ENCODE measurements at regions not wholly inside any gene's neighbourhood (a gene's known extent, or its start where the extent isn't known, plus 50 kb on each side); places are given as distances from the start of the nearest gene placed in this dataset.

DNA sequence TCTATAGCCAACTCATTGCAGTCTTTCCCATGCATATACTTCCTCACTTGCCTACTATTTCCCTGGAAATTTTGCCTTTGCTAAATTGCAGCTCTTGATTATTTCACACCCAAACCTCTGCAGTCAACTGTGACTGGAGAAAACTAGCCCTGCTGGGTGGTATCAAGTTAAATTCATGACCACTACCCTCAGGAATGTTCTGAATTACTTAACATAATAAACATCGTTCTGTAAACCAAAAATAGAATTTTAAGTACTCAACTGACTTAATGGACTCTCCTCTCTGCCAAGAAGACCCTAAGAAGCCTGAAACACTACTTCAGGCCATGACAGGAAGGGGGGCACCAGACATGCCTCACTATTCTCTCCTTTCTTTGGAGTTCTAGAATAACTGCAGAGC, 1278.0 kb upstream of the GBE1 start:
- Histone ChIP-seq H3K27me3 (ENCODE audit: control insufficient read depth in 2 of 2, insufficient read depth in 2 of 2, low read length in 2 of 2) (no peaks in the 10 kb centered on the region), H4K20me1 (replicated peaks; ENCODE audit: control insufficient read depth, insufficient read depth, low read length) (no peaks in the 10 kb centered on the region), H3K27ac (ENCODE audit: extremely low read depth, low read depth, low read length) (no peak overlapping the region), H3K4me3 (no peak overlapping the region), H3K4me2 (ENCODE audit: insufficient read depth, low read length) (no peak overlapping the region), H3K9ac (ENCODE audit: insufficient read depth in 1 of 2, low read depth in 2 of 2, low read length in 2 of 2) (no peak overlapping the region), H3K9me1 (ENCODE audit: control insufficient read depth, insufficient read depth, low read length) (no peaks in the 10 kb centered on the region), H3K4me1 (replicated peaks in 1 of 2; ENCODE audit: control insufficient read depth in 2 of 2, insufficient read depth in 2 of 2, low read length in 2 of 2) (no peaks in the 10 kb centered on the region), H3K9me3 (replicated peaks; ENCODE audit: control insufficient read depth, insufficient read depth, low read depth, low read length) (no peaks in the 10 kb centered on the region), H3K36me3 (ENCODE audit: control insufficient read depth, insufficient read depth, low read length) (no peaks in the 10 kb centered on the region), H3K79me2 (ENCODE audit: control insufficient read depth, insufficient read depth, low read length) (no peaks in the 10 kb centered on the region), H2AFZ (ENCODE audit: low read depth, low read length) (no peak overlapping the region)
- no peak for DNase-seq (ENCODE audit: extremely low read depth in 1 of 4, low spot score in 3 of 4)
- TF ChIP-seq ZNF431 (CRISPR knock-in tag; IDR thresholded peaks at IDR 0.05), result no peak
- in situ Hi-C loops (cut with MboI), result no loop called here
- ChIA-PET CTCF (ENCODE audit: low intra/inter-chr PET ratio) (no interaction called here), POLR2A (no interaction called here)
- intact Hi-C loops (cut with micrococcal nuclease), result no loop called here
- no TSS peak for BruUV-seq (replicated peaks)
- FAIRE-seq, result no peak
- no peak for ATAC-seq
- WGBS (ENCODE audit: insufficient coverage, low coverage, missing lambda C conversion rate), result 0% methylated on average over 1 of the region's 1 CpG

DNA sequence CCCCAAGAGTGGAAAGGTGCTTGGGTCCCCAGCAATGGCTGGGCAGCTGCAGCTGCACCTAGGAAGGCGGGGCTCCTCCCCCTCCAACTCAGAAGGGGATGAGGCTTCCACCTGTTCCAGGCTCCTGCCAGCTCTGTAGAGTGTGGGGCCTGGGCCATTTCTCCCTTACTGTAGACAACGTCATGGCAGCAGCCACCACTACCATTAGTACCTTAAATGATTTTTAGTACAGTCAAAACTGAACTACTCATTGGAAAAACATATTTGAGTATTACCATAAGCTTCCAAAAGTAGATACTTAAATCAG, 1274.2 kb upstream of the GBE1 start:
- DNase-seq (ENCODE audit: extremely low read depth in 1 of 4, low spot score in 3 of 4), result no peak
- FAIRE-seq, result no peak
- H3K9me3 ChIP-seq (replicated peaks; ENCODE audit: control insufficient read depth, insufficient read depth, low read depth, low read length), result no peaks in the 10 kb centered on the region
- TF ChIP-seq RAD51 (IDR thresholded peaks at IDR 0.05; ENCODE audit: borderline replicate concordance, low read depth) (no peak), HNRNPL (IDR thresholded peaks at IDR 0.05; ENCODE audit: low read depth, low read length) (no peak), RBFOX2 (IDR thresholded peaks at IDR 0.05; ENCODE audit: low read depth, low read length) (no peak), SMAD1 (IDR thresholded peaks at IDR 0.05; ENCODE audit: low read depth, low read length, partially characterized antibody) (no peak), PHF20 (IDR thresholded peaks at IDR 0.05; ENCODE audit: partially characterized antibody) (no peak), MAZ (CRISPR knock-in tag; conservative IDR thresholded peaks at IDR 0.05 in 1 of 2, IDR thresholded peaks at IDR 0.05 in 1 of 2) (no peak), ZNF717 (CRISPR knock-in tag; IDR thresholded peaks at IDR 0.05) (no peak), CHCHD3 (CRISPR knock-in tag; IDR thresholded peaks at IDR 0.05) (no peak), KDM2B (CRISPR knock-in tag; IDR thresholded peaks at IDR 0.05) (no peak), ZZZ3 (IDR thresholded peaks at IDR 0.05) (no peak), RNF2 (IDR thresholded peaks at IDR 0.05) (no peak), RHOXF2B (CRISPR knock-in tag; conservative IDR thresholded peaks at IDR 0.05) (no peak)
- TF ChIP-seq, protein P1, sequence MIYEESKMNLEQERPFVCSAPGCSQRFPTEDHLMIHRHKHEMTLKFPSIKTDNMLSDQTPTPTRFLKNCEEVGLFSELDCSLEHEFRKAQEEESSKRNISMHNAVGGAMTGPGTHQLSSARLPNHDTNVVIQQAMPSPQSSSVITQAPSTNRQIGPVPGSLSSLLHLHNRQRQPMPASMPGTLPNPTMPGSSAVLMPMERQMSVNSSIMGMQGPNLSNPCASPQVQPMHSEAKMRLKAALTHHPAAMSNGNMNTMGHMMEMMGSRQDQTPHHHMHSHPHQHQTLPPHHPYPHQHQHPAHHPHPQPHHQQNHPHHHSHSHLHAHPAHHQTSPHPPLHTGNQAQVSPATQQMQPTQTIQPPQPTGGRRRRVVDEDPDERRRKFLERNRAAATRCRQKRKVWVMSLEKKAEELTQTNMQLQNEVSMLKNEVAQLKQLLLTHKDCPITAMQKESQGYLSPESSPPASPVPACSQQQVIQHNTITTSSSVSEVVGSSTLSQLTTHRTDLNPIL (CRISPR knock-in tag; IDR thresholded peaks at IDR 0.05), result no peak
- TF ChIP-seq, protein P2, sequence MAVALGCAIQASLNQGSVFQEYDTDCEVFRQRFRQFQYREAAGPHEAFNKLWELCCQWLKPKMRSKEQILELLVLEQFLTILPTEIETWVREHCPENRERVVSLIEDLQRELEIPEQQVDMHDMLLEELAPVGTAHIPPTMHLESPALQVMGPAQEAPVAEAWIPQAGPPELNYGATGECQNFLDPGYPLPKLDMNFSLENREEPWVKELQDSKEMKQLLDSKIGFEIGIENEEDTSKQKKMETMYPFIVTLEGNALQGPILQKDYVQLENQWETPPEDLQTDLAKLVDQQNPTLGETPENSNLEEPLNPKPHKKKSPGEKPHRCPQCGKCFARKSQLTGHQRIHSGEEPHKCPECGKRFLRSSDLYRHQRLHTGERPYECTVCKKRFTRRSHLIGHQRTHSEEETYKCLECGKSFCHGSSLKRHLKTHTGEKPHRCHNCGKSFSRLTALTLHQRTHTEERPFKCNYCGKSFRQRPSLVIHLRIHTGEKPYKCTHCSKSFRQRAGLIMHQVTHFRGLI (CRISPR knock-in tag; IDR thresholded peaks at IDR 0.05), result no peak

More for the DNA sequence above, 1274.2 kb upstream of the GBE1 start:
- Histone ChIP-seq H2AFZ (ENCODE audit: low read depth, low read length) (no peak overlapping the region), H4K20me1 (replicated peaks; ENCODE audit: control insufficient read depth, insufficient read depth, low read length) (no peaks in the 10 kb centered on the region), H3K27ac (ENCODE audit: extremely low read depth, low read depth, low read length) (no peak overlapping the region), H3K4me1 (replicated peaks in 1 of 2; ENCODE audit: control insufficient read depth in 2 of 2, insufficient read depth in 2 of 2, low read length in 2 of 2) (no peaks in the 10 kb centered on the region), H3K9me1 (ENCODE audit: control insufficient read depth, insufficient read depth, low read length) (no peaks in the 10 kb centered on the region), H3K9ac (ENCODE audit: insufficient read depth in 1 of 2, low read depth in 2 of 2, low read length in 2 of 2) (no peak overlapping the region), H3K4me3 (no peak overlapping the region), H3K79me2 (ENCODE audit: control insufficient read depth, insufficient read depth, low read length) (no peaks in the 10 kb centered on the region), H3K27me3 (ENCODE audit: control insufficient read depth in 2 of 2, insufficient read depth in 2 of 2, low read length in 2 of 2) (no peaks in the 10 kb centered on the region), H3K36me3 (ENCODE audit: control insufficient read depth, insufficient read depth, low read length) (no peaks in the 10 kb centered on the region), H3K4me2 (ENCODE audit: insufficient read depth, low read length) (no peak overlapping the region)
- no TSS peak for BruUV-seq (replicated peaks)
- WGBS (ENCODE audit: insufficient coverage, low coverage, missing lambda C conversion rate), result 0% methylated on average over 1 of the region's 2 CpGs
- in situ Hi-C loops (cut with MboI), result no loop called here
- ATAC-seq, result no peak
- ChIA-PET POLR2A (no interaction called here), CTCF (ENCODE audit: low intra/inter-chr PET ratio) (no interaction called here)
- intact Hi-C loops (cut with micrococcal nuclease), result no loop called here
